Sigmoid colon (tissue), 4 donors: ENCODE measurements at regions not wholly inside any gene's neighbourhood (a gene's known extent, or its start where the extent isn't known, plus 50 kb on each side); places are given as distances from the start of the nearest gene placed in this dataset.

Experiments used
- CTCF ChIP-seq, 4 experiments: fragments of 450-650 bp in 3 of 4; fragments of 200-600 bp in 1 of 4; IDR thresholded peaks; one replicate each; pipeline ENCODE4 v1.5.1; 2016 to 2019; ENCODE audit warnings: antibody characterized with exemption in 4 of 4, mild to moderate bottlenecking in 3 of 4, moderate library complexity in 2 of 4
- POLR2A ChIP-seq, 2 donors: fragments of 450-650 bp; IDR thresholded peaks; one replicate each; pipeline ENCODE4 v1.6.1; 2016; ENCODE audit warnings: antibody characterized with exemption in 2 of 2, mild to moderate bottlenecking in 2 of 2, moderate library complexity in 2 of 2
- POLR2AphosphoS5 ChIP-seq, 4 donors: sonication (generic); formaldehyde crosslinking; IDR thresholded peaks; one replicate each; pipeline ENCODE4 v1.6.1; 2017; ENCODE audit warnings: antibody characterized with exemption in 4 of 4

- TF ChIP-seq POLR2AphosphoS5 (IDR thresholded peaks at IDR 0.05) = no peak
- TF ChIP-seq POLR2A (IDR thresholded peaks at IDR 0.05) = no peak
- no peak for TF ChIP-seq CTCF (IDR thresholded peaks at IDR 0.05)
Measured at GRCh38 chr2:184540246-184540789, 58.0 kb upstream of the ZNF804A start.
